ENCODE measurements at regions not wholly inside any gene's neighbourhood (a gene's known extent, or its start where the extent isn't known, plus 50 kb on each side); places are given as distances from the start of the nearest gene placed in this dataset.
A peak's percentile ranks its signal among the peaks of the same experiment; 100 is the strongest.

DNA sequence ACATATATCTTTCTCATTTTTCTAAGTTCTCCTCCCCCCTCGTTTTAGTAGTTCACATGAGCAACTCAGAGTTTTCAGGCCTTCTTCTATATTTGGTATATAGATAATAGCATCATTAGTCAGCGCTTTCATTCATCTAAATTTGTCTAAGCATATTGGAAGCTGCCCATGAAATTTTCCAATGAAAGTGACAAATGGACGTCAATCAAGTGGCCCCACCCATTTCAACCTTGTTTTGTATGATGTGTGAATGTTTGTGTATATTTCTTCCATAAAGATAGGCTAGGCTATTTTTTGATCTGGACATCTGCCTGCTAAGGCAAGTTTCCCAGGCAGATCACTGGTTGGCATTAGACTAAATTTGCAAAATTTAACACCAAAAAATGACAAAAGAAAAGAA, 104.0 kb upstream of the SSBP2 start:
- no peak for DNase-seq

DNA sequence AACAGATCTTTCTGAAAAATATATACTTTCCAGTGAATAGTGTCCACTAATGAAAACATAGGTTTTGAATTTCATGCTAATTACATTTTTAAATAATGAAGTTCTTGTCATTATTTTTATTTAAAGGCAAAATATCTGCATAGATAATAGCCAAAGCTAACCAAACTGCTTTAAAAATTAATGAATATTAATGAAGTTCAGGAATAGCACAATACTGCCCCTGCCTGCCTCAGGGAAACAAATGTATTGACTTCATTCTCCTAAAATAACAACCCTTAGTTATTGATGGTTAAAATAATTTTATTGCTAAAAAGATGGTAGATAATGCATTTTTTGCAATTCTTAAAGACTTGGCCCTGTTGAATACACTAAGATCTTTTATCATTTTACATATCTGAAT, 103.6 kb upstream of the SSBP2 start:
- DNase-seq = no peak

DNA sequence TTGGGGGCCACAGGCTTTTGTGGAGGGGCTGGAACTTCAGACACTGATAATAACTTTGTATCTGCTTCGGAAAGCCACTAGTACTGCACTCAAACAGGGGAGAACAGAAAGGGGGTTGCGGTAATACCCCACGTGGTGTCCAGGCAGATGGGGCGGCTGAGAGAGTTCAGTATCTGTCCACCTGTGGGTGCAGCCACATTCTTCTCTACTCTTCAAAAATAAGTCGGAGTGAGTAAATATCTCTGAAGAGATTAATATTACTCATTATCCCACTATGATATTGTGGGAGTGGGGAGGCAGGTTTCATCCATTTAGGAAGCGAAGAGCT, 102.1 kb upstream of the SSBP2 start:
- DNase-seq = no peak

DNA sequence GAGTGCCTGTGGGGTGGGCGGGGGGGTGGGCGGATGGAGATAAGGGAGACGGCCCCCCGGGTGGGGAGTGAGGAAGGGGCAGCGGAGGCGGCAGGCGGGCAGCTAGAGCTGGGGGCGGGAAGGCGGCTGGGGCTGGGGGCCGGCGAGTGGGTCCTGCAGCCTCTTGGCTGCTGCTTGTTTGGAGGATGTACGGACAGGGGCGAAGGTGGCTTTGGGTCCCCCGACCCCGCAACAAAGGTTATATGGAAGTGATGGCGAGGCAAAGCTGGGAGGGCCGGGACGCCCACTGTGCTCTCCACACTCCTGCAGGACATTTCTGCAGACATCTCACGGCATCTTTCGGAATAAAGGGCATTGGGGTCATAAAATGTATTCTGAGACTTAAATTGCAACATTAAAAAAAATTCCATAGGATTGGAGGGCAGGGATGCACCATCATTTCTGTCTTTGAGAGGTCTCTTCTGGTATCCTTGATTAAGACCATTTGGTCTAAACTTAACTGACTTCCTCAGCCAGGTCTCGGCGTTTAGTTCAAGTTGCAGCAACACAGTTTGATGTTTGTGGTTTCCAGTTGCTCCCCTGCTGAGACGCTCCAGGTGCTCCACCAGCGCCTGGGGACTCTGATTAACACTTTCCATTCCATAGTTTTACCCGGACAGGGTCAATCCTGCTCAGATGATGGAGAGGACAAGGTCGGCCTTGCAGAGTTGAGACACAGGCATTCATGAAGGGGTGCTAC, 101.6 kb upstream of the SSBP2 start:
- DNase-seq = peak in 5 of 6 experiments; percentile 8 to 52 (median 38)

DNA sequence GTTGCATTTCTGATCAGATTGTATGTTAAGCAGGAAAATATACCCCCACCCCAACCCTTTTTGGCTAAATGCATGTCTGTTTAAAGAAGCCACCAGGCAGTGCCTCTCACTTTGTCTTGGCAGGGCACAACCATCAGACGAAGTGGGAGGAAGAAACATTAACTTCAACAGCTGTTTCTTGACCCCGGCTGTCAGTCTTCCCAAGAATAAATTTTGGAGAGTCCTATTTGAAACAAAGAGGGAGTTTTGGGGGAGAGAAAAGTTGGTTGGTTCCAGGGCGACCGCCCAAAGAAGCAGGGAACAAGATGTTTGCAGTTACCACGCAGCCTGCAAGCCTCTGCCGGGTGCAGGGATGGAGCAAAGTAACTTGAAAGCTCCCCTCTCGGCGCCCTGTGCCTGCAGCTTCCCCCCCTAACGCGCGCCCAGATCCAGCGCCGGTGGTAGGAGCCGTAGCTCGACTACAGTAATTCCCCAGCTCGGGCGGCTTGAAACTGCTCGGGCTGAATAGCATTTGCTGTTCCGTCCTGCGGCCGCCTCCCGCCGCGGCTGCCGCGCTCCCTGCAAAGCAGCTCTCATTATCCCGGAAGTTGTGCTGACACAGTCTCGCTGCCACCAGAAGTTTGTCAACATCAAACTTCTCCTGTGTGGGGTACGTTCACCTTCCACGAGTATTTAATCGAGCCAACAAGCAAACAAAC, 100.7 kb upstream of the SSBP2 start:
- DNase-seq = peak; percentile 83 to 90 (median 85)

DNA sequence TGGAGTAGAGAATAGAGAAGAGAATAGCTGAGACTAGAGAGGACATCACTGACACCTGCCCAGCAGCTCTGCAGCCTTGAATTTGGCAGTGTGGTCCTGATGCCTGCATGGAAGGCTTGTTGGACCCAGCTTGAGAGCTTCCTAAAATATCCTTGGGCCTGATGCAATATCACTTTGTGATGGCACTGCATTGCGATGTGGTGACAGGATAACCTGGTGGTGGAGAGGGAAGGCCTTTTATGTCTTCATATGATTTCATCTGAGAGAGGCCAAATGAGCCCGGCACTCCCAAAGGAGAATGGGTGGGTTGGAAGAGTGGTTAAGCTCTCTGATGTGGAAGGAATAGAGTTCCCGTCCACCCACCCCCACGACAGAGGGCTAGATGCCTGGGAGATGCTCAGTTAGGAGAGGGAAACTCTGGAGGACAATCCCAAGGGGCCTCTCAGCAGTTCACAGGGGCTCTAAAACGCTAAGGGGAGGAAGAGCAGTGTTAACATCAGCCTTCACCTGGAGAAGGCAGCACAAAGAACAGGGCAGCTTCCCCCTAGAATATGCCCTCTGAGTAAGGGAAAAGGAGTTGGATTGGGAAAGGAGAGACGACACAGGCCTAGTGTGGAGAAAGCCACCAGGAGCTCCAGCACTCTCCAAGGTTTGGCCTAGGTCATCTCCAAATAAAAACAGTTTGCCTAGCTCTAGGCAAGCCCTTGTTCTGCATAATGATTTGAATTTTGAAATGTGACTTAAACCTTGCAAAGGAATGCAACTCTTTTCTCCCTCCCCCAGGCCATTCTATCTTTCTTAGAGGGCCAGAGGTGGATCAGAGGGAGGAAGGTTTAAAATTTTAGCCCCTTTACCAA, 99.8 kb upstream of the SSBP2 start:
- DNase-seq = no peak

DNA sequence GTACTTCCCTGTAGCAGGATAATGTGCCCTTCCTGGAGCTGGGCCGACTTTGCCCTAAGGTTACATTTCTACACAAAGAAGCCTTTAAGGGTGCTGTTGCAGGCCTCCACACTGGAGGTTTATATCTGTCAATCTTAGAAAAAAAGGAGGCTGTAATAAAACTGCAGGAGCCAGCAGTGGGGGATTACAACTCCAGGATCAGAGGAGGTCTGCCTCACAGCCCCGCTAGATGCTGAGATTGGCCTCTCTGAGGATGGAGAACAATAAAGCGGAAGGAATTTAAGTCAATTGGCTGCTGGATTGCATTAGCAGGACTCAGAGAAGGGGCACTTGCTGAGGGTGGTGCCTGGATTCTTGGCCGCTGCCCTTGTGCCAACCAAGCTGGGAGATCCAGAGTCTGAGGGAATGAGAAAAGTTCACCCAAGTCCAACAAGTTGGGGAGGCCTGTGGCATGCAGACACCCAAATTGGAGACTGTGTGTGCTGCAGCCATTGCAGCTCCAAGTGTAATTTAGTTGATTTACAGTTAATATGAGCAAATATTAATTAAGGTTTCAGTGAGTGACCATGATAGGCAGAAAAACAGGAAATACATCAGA, 99.0 kb upstream of the SSBP2 start:
- no peak for DNase-seq

DNA sequence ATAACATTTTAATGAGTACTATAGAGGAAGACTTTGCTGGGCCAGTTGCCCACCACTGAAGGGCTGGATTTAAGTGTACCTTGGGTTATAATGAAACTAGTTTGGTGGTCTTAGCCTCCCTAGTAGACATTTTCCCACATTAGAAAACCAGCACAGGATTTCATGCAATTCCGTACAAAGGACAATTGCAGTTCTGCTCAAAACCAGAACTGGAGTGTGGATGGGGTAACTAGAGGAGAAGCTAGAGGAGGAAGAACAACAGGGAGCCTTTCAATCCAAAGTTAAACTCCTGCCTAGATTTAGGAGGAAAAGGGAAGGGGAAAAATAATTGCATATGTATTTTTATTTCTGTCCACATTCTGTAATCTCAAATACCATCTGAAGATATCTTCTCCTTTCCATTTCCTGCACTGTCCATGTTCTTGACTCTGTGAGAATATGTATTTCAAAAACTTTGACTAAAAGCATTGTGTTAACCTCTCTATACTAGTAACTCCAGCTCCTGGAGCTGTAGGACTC, 97.5 kb upstream of the SSBP2 start:
- no peak for DNase-seq

DNA sequence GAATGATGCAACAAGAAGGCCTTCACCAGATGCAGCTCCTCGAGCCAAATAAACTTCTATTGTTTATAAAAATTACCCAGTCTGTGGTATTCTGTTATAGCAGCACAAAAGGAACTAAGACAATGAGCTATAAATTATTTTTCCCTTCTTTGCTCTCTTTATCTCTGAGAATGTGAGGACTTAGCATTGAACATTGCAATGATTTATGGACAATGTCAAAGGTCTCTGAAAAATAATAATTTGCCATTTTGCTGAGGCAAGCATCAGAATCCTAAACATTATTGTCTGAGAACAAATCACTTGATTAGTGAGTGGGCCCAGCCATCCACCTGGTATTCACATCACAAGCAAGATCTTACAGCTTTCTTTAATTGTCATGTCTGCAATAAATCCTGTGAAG, 95.4 kb upstream of the SSBP2 start:
- no peak for DNase-seq

DNA sequence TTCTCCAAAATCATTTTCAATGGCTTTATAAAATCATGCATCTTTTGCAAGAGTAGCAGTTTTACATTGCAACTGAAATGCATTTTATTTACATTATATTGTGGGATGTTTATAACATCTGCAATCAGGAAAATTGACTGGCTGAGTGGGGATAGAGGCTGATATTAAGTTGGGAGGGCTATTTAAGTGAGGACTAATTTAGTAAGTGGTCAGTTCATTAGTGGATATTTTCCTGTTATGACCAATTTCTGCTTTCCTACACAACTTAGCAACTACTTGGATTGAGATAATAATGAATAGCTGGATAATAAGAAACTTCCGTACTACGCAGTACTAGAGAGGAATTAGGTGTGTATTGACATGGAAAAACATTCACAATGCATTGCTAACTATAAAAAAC, 92.9 kb upstream of the SSBP2 start:
- no peak for DNase-seq

DNA sequence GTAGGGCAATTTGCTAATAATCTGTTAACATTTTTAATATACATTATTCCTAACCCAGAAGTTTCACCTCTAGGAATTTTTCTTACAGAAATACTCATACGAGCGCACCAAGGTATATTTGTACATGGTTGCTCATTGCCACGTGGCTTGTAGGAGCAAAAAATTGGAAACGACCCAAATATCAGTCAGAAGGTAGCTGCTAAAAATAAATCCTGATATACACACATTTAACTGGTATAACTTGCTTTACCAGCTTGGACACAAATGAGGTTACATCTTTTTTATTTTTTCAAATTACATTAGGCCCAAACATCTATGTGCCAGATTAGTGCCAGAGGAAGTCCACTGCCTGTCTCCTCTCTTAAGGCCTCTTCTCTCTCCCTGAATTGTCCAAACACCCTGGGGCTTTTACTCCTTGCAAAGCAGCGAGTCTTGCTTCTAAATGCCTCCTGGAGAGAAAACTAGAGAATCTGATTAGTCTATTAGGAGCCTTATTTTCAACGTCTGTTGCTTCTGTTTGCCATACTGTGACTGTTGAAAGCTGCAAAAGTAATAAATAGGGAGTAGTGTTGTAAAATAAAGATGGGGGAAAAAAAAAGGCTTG, 92.0 kb upstream of the SSBP2 start:
- no peak for DNase-seq

DNA sequence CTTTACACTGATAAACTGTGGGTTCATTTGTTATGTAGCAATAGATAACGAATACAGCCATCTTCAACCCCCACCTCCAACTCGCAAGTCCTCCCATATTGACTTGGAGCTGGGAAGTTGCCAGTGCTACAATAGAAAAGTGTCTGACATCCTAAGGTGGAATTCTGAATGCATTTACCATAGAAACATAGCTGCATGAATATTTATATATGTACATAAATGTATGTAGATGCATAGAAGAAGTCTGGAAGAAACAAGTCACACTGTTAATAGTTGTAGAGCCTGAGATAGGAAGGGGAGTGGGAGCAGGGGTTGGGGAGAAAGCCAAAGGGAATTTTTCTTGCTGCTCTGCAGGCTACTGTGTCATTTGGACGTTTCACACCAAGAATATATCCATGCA, 88.1 kb upstream of the SSBP2 start:
- DNase-seq = no peak

DNA sequence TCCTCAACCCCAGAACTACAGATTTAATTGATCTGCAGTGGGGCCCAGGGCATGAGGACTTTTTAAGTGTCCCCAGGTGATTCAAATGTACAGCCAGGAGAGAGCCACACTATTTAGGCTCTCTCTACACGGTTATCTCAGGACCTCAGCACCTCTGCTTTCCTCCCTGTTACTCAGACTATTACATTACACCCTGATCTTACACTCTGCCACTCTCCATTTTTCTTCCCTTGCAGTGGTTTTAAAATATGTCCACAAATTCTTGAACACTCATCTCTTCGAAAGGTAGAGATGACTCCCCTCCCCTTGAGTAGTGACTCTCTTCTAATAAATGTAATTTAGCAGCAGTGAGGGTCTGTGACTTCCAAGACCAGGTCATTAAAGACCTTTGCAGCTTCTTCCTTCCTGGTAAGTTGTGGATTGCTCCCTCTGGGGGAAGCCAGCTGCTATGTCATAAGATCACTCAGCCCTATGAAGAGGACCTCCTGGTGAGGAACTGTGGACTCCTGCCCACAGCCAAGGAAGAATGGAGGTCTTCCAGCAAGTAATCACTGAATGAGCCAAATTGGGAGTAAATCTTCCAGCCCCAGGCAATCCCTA, 87.5 kb upstream of the SSBP2 start:
- DNase-seq = peak in 4 of 6 experiments; percentile 19 to 47 (median 24)

DNA sequence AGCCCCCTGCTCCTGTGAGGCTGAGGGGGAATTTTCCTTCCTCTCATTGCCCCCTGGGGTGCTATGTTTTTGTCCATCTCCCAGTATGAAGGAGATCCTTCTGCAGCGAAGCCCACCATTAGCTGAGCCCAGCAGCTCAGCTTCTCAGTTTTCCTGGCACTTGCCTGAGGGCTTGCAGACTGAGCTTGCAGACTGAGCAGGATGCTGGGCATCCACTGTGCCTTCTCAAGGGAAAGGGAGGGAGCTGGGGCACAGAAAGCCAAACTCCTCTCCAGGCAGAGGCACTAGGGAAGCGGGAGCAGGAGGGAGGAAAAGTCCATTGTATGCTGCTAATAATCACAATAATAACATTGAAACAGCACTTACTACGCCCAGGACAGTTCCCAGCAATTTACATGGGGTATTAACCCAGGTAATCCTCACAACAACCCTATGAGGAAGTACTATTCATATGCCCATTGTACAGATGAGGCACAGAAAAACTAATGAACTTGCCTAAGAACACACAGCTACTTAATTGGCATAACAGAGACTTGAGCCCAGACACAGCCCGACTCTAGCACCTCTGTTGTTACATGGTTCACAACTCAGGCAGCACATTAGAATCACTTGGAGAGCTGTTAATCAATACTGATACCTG, 86.9 kb upstream of the SSBP2 start:
- no peak for DNase-seq

DNA sequence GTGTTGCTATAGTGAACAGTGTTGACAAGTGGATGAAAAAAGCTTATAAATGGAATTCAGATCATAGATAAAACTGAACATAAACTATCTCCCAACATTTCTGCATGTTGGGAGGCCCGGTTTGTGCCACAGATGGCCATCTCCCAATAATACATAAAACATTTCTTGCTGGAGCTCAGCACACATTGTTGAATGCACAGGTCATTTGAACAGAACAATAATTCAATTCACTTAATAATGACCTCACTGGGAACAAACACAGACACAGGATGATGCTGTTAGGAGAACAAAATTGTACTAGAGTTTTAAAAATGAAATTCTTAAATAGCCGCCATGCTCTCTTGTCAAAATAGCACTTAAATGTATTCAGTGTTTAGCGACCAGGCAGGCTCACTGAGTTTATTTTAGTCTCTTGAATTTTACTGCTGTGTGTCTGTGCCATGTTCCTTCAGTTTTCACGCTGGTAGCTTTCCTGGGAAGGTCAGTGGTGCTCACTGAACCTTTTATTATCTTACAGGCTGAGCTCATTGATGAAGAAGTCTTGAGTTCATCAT, 85.0 kb upstream of the SSBP2 start:
- no peak for DNase-seq

DNA sequence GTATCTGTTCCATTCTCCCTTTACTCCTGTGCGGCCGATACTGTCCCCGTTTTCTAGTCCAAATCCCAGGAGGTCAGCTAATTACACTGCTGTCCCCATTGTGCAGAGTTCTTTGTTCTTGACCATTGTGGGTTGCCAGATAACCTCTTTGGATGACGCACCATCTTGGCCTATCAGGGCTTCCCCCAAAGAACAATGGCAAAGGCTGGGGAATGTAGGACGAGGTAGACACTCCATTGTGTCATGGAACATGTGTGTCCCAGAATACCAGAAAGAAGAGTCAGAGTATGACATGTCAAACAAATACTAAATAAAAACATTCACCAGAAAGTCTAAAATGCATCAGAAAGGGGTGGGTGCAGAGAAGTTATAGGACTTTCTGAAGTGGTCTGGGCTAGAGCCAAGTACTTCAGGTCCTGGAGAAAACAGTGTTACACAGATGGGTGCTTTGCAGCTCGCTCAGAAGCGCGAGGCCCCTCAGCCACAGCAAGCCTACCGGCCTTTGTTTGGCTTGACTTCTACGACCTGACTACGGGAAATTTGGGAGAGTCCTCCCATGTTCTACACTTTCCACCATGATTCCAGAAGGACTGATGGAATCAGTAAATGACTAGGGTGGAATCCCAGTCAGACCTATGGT, 83.2 kb upstream of the SSBP2 start:
- no peak for DNase-seq

DNA sequence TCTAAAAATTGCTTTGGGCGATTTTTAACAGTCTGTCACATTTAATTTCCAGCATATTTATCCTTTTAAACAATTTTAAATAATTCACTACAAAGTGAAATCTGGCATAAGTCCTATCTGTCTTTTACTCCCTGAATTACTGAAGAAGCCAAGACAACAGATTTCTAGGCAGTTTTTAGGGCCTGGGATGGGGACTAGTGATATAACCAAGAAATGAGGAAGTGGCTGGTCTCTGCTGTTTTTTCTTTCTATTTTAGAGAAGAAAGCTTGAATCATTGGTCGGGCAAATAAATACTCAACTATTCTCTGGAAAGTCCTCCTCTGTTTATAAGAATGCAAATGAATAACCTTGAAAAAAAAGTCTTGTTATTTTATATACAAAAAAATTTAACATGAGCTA, 79.7 kb upstream of the SSBP2 start:
- no peak for DNase-seq

DNA sequence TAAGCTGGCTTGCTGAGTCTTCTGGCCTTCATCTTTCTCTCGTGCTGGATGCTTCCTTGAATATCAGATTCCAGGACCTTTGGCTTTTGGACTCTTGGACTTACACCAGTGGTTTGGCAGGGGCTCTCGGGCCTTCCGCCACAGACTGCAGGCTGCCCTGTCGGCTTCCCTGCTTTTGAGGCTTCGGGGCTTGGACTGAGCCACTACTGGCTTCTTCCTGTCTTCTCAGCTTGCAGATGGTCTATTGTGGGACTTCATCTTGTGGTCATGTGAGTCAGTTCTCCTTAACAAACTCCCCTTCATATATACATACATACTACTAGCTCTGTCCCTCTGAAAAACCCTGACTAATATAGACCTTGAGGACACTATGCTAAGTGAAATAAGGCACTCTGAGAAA, 78.3 kb upstream of the SSBP2 start:
- DNase-seq = no peak

DNA sequence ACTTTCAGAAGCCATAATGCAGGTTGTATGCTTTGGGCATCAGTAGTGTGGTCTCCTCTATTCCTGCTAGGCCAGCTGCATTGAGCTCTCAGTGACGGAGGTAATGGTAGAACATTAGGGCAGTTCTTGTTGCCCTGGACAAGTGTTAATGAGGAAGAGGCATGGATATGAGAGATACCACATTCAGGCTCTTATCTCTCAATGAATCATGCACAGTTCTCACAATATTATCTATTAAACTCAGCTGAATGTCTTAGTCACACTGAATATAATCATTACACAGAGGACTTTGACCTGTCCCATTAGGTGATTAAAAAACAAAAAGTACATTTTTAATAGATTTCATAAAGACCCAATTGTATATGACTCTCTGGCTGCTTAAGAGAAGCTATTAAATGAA, 76.6 kb upstream of the SSBP2 start:
- no peak for DNase-seq

DNA sequence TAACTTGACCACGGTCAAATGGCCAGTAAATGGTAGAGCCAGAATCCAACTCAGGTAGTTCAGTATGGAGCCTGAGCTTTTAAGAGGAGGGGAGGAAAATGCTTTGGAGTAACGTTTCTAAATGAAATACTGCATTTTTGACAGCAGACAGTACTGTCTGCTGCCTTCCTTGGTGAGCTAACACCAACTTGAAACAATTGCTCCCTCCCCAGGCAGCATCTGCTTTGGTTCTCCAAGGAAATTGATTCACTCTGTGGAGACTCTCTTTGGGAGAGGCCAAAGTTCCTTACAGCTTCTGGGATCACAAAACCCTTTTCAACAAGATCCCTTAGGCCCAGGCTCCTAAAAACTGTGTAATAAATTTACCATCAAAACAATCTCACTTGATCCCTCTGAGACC, 75.2 kb upstream of the SSBP2 start:
- DNase-seq = no peak

DNA sequence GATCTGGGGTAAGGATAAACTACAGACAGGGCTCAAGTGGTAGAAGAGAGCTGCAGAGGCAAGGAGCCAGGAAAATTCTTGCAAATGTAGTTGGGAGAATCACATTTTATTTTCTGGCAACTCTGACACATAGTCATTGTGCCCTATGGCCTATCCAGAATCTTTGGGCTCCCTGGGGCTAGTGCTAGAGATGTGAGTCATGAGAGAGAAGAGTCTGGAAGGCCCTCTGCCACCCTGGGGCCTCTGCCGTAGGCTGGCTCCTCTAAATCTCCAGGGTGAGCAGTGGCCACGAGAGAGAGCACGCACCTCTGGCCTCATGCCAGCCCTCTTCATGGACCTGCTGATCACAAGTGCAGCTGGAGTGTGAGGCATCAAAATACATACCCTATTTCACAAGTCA, 74.3 kb upstream of the SSBP2 start:
- no peak for DNase-seq
